Parathyroid adenoma (tissue), 2 donors: ENCODE measurements at regions not wholly inside any gene's neighbourhood (a gene's known extent, or its start where the extent isn't known, plus 50 kb on each side); places are given as distances from the start of the nearest gene placed in this dataset.

Source experiments
- H2AFZ ChIP-seq: fragments of 300-600 bp; sonication (generic); one replicate; pipeline ENCODE4 v1.7.0; 2017; ENCODE audit warnings: antibody characterized with exemption, mild to moderate bottlenecking
- H3K27ac ChIP-seq: fragments of 300-600 bp; sonication (generic); one replicate; pipeline ENCODE4 v1.7.0; 2017
- H3K27me3 ChIP-seq: fragments of 300-600 bp; sonication (generic); one replicate; pipeline ENCODE4 v1.7.0; 2017; ENCODE audit warnings: low read length; ENCODE audit not compliant: control insufficient read depth, insufficient read depth
- H3K36me3 ChIP-seq: fragments of 300-600 bp; sonication (generic); one replicate; pipeline ENCODE4 v1.7.0; 2017; ENCODE audit warnings: low read length; ENCODE audit not compliant: control insufficient read depth, insufficient read depth
- H3K4me1 ChIP-seq: fragments of 300-600 bp; sonication (generic); one replicate; pipeline ENCODE4 v1.7.0; 2017; ENCODE audit warnings: control low read depth
- H3K4me2 ChIP-seq: fragments of 300-600 bp; sonication (generic); one replicate; pipeline ENCODE4 v1.7.0; 2017; ENCODE audit warnings: low read length
- H3K4me3 ChIP-seq: fragments of 300-600 bp; sonication (generic); one replicate; pipeline ENCODE4 v1.7.0; 2017; ENCODE audit warnings: low read depth, low read length
- H3K79me2 ChIP-seq: fragments of 300-600 bp; sonication (generic); one replicate; pipeline ENCODE4 v1.7.0; 2017; ENCODE audit warnings: control low read depth
- H3K9ac ChIP-seq: fragments of 300-600 bp; sonication (generic); one replicate; pipeline ENCODE4 v1.7.0; 2017; ENCODE audit warnings: mild to moderate bottlenecking
- H3K9me3 ChIP-seq: fragments of 300-600 bp; sonication (generic); one replicate; pipeline ENCODE4 v1.7.0; 2017; ENCODE audit warnings: low read length; ENCODE audit not compliant: control insufficient read depth
- CTCF ChIP-seq: fragments of 300-600 bp; sonication (generic); IDR thresholded peaks from one replicate; pipeline ENCODE4 v1.7.0; 2017; ENCODE audit warnings: antibody characterized with exemption, mild to moderate bottlenecking
- donor health status: primary hyperparathyroidism.

DNA sequence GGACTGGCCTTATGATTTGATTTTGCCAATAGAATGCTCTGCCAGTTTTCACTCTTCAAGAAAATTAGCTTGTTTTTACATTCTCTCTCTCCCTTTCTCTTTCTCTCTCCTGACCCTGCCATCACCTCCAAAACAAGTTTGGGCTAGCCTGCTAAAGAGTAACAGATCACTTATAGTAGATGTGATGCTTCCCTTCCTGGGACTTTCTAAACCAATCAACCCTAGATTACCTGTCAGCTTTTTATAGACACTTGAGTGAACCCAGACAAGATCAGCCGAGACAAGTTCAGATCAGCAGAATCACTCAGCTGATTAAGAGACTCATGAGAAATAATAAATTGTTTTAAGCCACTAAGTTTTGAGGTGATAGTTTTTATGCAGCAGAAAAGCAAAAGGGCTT lies 521.2 kb downstream of the ANKRD50 start:
- Histone ChIP-seq H3K27me3 (no peaks in the 10 kb centered on the region), H2AFZ (no peak overlapping the region), H3K79me2 (no peaks in the 10 kb centered on the region), H3K9me3 (no peaks in the 10 kb centered on the region), H3K4me3 (no peak overlapping the region), H3K9ac (no peak overlapping the region), H3K4me1 (no peaks in the 10 kb centered on the region), H3K27ac (no peak overlapping the region), H3K4me2 (no peak overlapping the region), H3K36me3 (no peaks in the 10 kb centered on the region)
- TF ChIP-seq CTCF = no peak

DNA sequence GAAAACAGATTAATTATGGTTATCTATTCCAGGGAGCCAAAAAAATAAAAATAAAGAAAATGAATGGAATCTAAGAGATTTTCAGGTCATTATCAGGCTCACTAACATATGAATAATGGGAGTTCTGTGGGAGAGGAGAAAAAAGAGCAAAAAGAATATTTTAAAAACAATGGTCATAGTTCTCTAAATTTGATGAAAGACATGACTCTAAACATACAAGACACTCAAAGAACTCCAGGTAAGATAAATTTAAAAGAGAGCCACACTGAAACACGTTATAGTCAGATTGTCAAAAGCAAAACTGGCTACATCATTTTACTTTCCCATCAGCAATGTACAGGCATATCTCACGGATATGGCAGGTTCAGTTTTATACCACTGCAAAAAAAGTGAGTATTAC lies 520.0 kb downstream of the ANKRD50 start:
- H3K4me2 ChIP-seq = no peak overlapping the region
- TF ChIP-seq CTCF = no peak
- no peak overlapping the region for H3K9ac ChIP-seq
- H3K36me3 ChIP-seq = no peaks in the 10 kb centered on the region
- no peaks in the 10 kb centered on the region for H3K4me1 ChIP-seq
- no peak overlapping the region for H2AFZ ChIP-seq
- H3K27me3 ChIP-seq = no peaks in the 10 kb centered on the region
- H3K79me2 ChIP-seq = no peaks in the 10 kb centered on the region
- no peak overlapping the region for H3K27ac ChIP-seq
- no peak overlapping the region for H3K4me3 ChIP-seq
- H3K9me3 ChIP-seq = no peaks in the 10 kb centered on the region

GRCh38 chr4:124199185-124199584 lies 513.3 kb downstream of the ANKRD50 start:
- H3K9ac ChIP-seq = no peak overlapping the region
- H3K36me3 ChIP-seq = no peaks in the 10 kb centered on the region
- no peak overlapping the region for H3K27ac ChIP-seq
- no peak overlapping the region for H3K4me3 ChIP-seq
- H3K27me3 ChIP-seq = no peaks in the 10 kb centered on the region
- no peak for TF ChIP-seq CTCF
- H2AFZ ChIP-seq = no peak overlapping the region
- no peaks in the 10 kb centered on the region for H3K79me2 ChIP-seq
- H3K4me2 ChIP-seq = no peak overlapping the region
- H3K4me1 ChIP-seq = peaks cover 3% of the 10 kb centered on the region
- no peaks in the 10 kb centered on the region for H3K9me3 ChIP-seq

GRCh38 chr4:124199755-124200154 lies 512.8 kb downstream of the ANKRD50 start:
- TF ChIP-seq CTCF = no peak
- Histone ChIP-seq H2AFZ (no peak overlapping the region), H3K79me2 (no peaks in the 10 kb centered on the region), H3K27me3 (no peaks in the 10 kb centered on the region), H3K9me3 (no peaks in the 10 kb centered on the region), H3K4me1 (peaks cover 3% of the 10 kb centered on the region), H3K4me2 (no peak overlapping the region), H3K36me3 (no peaks in the 10 kb centered on the region), H3K4me3 (no peak overlapping the region), H3K9ac (no peak overlapping the region), H3K27ac (no peak overlapping the region)

DNA sequence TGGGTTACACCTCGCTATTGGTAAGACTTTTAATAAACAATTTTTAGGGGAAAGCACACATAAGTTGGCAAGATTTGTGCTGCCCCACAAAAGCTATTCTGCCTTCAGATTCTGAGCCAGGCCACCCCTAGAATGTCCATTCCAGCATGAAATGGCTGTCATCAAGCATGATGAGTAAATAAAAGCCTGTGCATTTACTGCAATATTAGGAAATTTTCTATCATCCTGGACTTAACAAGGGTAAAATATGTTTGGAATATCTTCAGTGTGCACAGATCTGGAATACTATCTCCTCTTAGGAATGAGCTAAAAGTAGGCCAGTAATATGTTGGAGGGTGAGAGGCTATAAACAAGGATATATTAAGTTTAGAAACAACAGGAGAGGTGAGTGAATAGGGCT lies 510.9 kb downstream of the ANKRD50 start:
- Histone ChIP-seq H3K4me2 (no peak overlapping the region), H3K9me3 (no peaks in the 10 kb centered on the region), H2AFZ (peak overlapping the region; percentile 14), H3K79me2 (no peaks in the 10 kb centered on the region), H3K4me1 (peaks cover 3% of the 10 kb centered on the region), H3K27ac (no peak overlapping the region), H3K27me3 (no peaks in the 10 kb centered on the region), H3K9ac (no peak overlapping the region), H3K36me3 (no peaks in the 10 kb centered on the region), H3K4me3 (no peak overlapping the region)
- TF ChIP-seq CTCF = no peak
